ENCODE measurements at regions not wholly inside any gene's neighbourhood (a gene's known extent, or its start where the extent isn't known, plus 50 kb on each side); places are given as distances from the start of the nearest gene placed in this dataset.

GRCh38 chr2:12604341-12604740 lies 112.4 kb upstream of the TRIB2 start:
- H3K27me3 ChIP-seq (replicated peaks; ENCODE audit: insufficient read depth): no peaks in the 10 kb centered on the region
- H3K9me3 ChIP-seq: no peaks in the 10 kb centered on the region
- intact Hi-C loops (cut with DNase I): no loop called here
- no peaks in the 10 kb centered on the region for H3K36me3 ChIP-seq
- WGBS: 51% methylated on average over 2 of the region's 2 CpGs
- no peak for DNase-seq (ENCODE audit: low spot score)
- no peak overlapping the region for H3K27ac ChIP-seq
- no peak for TF ChIP-seq POLR2A (IDR thresholded peaks at IDR 0.05)
- TF ChIP-seq CTCF (IDR thresholded peaks at IDR 0.05): no peak
- no peak for TF ChIP-seq POLR2AphosphoS5 (IDR thresholded peaks at IDR 0.05)
- no peak overlapping the region for H3K4me3 ChIP-seq
- H3K4me1 ChIP-seq (replicated peaks): no peaks in the 10 kb centered on the region

- DNase-seq (ENCODE audit: low spot score): no peak
- intact Hi-C loops (cut with DNase I): no loop called here
- 68% methylated on average over 1 of the region's 1 CpG for WGBS
- Histone ChIP-seq H3K9me3 (no peaks in the 10 kb centered on the region), H3K4me3 (no peak overlapping the region), H3K27ac (no peak overlapping the region), H3K36me3 (no peaks in the 10 kb centered on the region), H3K27me3 (replicated peaks; ENCODE audit: insufficient read depth) (no peaks in the 10 kb centered on the region), H3K4me1 (replicated peaks) (no peaks in the 10 kb centered on the region)
- no peak for TF ChIP-seq POLR2AphosphoS5 (IDR thresholded peaks at IDR 0.05)
- TF ChIP-seq POLR2A (IDR thresholded peaks at IDR 0.05): no peak
- TF ChIP-seq CTCF (IDR thresholded peaks at IDR 0.05): no peak
Measured at GRCh38 chr2:12605366-12605765, 111.4 kb upstream of the TRIB2 start.

- no peak overlapping the region for H3K4me3 ChIP-seq
- no peak for DNase-seq (ENCODE audit: low spot score)
- intact Hi-C loops (cut with DNase I): no loop called here
- H3K9me3 ChIP-seq: no peaks in the 10 kb centered on the region
- TF ChIP-seq POLR2AphosphoS5 (IDR thresholded peaks at IDR 0.05) (no peak), CTCF (IDR thresholded peaks at IDR 0.05) (no peak), POLR2A (IDR thresholded peaks at IDR 0.05) (no peak)
- no peak overlapping the region for H3K27ac ChIP-seq
- no peaks in the 10 kb centered on the region for H3K27me3 ChIP-seq (replicated peaks; ENCODE audit: insufficient read depth)
- WGBS: 70% methylated on average over 2 of the region's 2 CpGs
- no peaks in the 10 kb centered on the region for H3K4me1 ChIP-seq (replicated peaks)
- H3K36me3 ChIP-seq: no peaks in the 10 kb centered on the region
Measured at GRCh38 chr2:12605936-12606335, 110.8 kb upstream of the TRIB2 start.

GRCh38 chr2:12606472-12607000 lies 110.2 kb upstream of the TRIB2 start:
- H3K27ac ChIP-seq: no peak overlapping the region
- no peaks in the 10 kb centered on the region for H3K36me3 ChIP-seq
- no peaks in the 10 kb centered on the region for H3K27me3 ChIP-seq (replicated peaks; ENCODE audit: insufficient read depth)
- intact Hi-C loops (cut with DNase I): no loop called here
- no peaks in the 10 kb centered on the region for H3K9me3 ChIP-seq
- DNase-seq (ENCODE audit: low spot score): no peak
- WGBS: 31% methylated on average over 5 of the region's 5 CpGs
- no peaks in the 10 kb centered on the region for H3K4me1 ChIP-seq (replicated peaks)
- no peak overlapping the region for H3K4me3 ChIP-seq
- no peak for TF ChIP-seq POLR2A (IDR thresholded peaks at IDR 0.05)

GRCh38 chr2:12607971-12608370 lies 108.8 kb upstream of the TRIB2 start:
- no peaks in the 10 kb centered on the region for H3K36me3 ChIP-seq
- no peaks in the 10 kb centered on the region for H3K9me3 ChIP-seq
- DNase-seq (ENCODE audit: low spot score): no peak
- H3K27ac ChIP-seq: no peak overlapping the region
- TF ChIP-seq POLR2A (IDR thresholded peaks at IDR 0.05) (no peak), POLR2AphosphoS5 (IDR thresholded peaks at IDR 0.05) (no peak), CTCF (IDR thresholded peaks at IDR 0.05) (no peak)
- intact Hi-C loops (cut with DNase I): no loop called here
- no peak overlapping the region for H3K4me3 ChIP-seq
- 95% methylated on average over 3 of the region's 3 CpGs for WGBS
- no peaks in the 10 kb centered on the region for H3K4me1 ChIP-seq (replicated peaks)
- no peaks in the 10 kb centered on the region for H3K27me3 ChIP-seq (replicated peaks; ENCODE audit: insufficient read depth)
